Stimulated activated CD8-positive, alpha-beta memory T cell treated with anti-CD3 and anti-CD28 coated beads, Interleukin-12 subunit alpha, Interleukin-12 subunit beta, amount 100 ng/mL, for 1 hour (primary cell): ENCODE measurements at regions not wholly inside any gene's neighbourhood (a gene's known extent, or its start where the extent isn't known, plus 50 kb on each side); places are given as distances from the start of the nearest gene placed in this dataset.
"Not testable (repeated sequence)": the region's sequence is repeated elsewhere in the genome, so short reads cannot be mapped to it uniquely, and the experiment has no call there.

Experiments
- DNase-seq: peaks from one replicate; pipeline ENCODE4 v3.0.0-alpha.2; 2020; ENCODE audit warnings: low read depth

DNA sequence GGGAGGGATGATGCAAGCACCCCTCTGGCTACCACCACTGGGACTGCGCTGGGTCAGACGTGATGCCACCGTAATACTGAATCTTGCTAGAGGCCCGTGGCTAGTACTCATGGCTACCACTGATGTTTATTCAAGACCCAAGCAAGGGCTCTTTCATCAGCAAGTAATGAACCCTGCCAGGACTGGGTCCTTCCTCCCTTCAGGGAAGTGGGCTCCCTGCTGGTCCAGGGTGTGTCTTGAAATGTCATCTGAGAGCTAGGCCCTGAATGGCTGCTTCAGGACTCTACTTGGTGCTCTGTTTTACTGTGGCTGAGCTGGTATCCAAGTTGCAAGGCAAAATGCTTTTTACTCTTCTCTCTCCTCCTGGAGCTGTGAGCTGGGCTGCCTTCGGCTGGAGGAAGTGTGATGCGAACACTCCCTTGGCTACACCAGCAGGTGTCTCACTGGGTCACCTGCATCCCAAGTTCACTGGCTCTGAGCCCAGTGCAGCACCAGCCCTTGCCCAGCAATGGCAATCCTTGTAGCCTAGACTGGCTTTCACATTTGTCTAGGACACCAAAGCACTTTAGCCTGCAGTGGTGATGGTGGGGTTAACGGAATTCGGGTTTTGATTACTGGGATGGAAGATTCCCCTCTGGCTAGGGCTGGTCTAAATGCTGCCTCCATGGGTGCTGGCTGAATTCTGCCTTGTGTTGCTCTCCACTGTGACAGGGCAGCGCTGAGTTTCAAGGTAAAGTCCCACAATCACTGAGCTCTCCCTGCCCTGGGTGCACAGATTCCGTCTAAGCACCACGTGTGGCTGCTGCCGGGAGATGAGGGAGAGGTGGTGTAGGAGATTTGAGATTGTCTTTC is 98.6 kb downstream of the USP22 start:
- no peak for DNase-seq

DNA sequence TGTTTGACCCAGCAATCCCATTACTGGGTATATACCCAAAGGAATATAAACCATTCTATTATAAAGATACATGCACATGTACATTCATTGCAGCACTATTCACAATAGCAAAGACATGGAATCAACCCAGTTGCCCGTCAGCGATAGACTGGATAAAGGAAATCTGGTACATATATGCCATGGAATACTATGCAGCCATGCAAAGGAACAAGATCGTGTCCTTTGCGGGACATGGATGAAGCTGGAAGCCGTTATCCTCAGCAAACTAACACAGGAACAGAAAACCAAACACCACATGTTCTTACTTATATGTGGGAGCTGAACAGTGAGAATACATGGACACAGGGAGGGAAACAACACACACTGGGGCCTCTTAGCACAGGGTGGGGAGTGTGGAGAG is 95.1 kb downstream of the USP22 start:
- not testable (repeated sequence) for DNase-seq

DNA sequence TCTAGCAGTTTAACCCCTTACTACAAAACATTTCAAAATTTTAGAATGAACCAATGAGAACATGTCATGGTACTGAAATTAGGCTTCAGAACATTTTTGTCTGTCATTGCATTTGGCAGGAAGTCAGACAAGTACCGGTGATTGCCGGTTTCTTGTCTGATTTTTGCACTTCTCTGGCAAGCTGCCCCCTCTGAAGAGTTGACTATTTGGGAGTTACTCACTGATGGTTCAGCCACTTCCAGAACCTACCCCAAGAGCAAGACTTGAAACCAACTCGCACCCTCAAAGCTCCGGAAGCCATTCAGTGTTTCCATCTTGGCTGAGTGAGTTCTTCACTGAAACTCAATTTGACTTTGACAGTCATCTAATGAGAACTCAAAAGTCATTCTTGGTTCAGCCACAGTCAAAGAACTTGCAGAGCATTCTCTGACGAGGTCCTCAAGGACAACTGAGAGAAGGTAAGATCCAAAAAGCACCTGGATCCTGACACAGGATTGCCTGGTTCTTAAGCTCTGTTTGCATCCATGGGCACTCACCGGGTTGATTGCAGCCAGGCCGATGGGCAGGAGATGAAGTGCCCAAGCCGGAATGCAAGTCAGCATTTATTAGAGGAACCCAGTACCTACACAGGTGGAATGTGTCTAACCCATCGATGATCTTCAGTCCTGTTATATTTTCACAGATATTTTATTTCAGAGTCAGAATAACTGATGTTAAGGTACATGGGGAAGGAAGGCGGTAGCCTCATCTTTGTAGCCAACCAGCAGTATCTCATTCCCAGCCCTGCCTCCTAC is 93.6 kb downstream of the USP22 start:
- DNase-seq, result no peak
